ENCODE measurements at regions not wholly inside any gene's neighbourhood (a gene's known extent, or its start where the extent isn't known, plus 50 kb on each side); places are given as distances from the start of the nearest gene placed in this dataset.
"Not testable (repeated sequence)": the region's sequence is repeated elsewhere in the genome, so short reads cannot be mapped to it uniquely, and the experiment has no call there.

GRCh38 chr7:110320285-110320684 is 770.6 kb upstream of the LRRN3 start:
- not testable (repeated sequence) for TF ChIP-seq ZNF654 (tag by site-specific recombination; IDR thresholded peaks at IDR 0.05; ENCODE audit: low read depth); ZNF350 (tag by site-specific recombination; IDR thresholded peaks at IDR 0.05); ZNF274 (IDR thresholded peaks at IDR 0.05; ENCODE audit: low read length); ZNF274 (tag by site-specific recombination; IDR thresholded peaks at IDR 0.05; ENCODE audit: borderline replicate concordance); CTCF (tag by site-specific recombination; IDR thresholded peaks at IDR 0.05); ZBTB11 (tag by site-specific recombination; conservative IDR thresholded peaks at IDR 0.05; ENCODE audit: low read depth); ZNF16 (tag by site-specific recombination; IDR thresholded peaks at IDR 0.05; ENCODE audit: low read depth); PRDM10 (tag by site-specific recombination; IDR thresholded peaks at IDR 0.05); ZNF398 (tag by site-specific recombination; IDR thresholded peaks at IDR 0.05); YY1 (tag by site-specific recombination; IDR thresholded peaks at IDR 0.05); ZNF324 (tag by site-specific recombination; IDR thresholded peaks at IDR 0.05); ZNF138 (tag by site-specific recombination; IDR thresholded peaks at IDR 0.05; ENCODE audit: borderline replicate concordance); ZIC2 (tag by site-specific recombination; IDR thresholded peaks at IDR 0.05)
